Mesendoderm (in vitro differentiated cells): ENCODE measurements at regions not wholly inside any gene's neighbourhood (a gene's known extent, or its start where the extent isn't known, plus 50 kb on each side); places are given as distances from the start of the nearest gene placed in this dataset.

ENCODE experiments used
- DNase-seq: peaks from one replicate; pipeline ENCODE4 v3.0.0; 2013
- H2AK5ac ChIP-seq: 2 replicates; pipeline ENCODE4 v1.6.1; 2013; ENCODE audit warnings: low read length, inconsistent platforms
- H2BK120ac ChIP-seq: 2 replicates; pipeline ENCODE4 v1.6.1; 2013; ENCODE audit warnings: low read depth, mild to moderate bottlenecking, low read length, moderate library complexity, mixed read lengths
- H2BK15ac ChIP-seq: replicated peaks from 2 replicates; pipeline ENCODE4 v1.6.1; 2013; ENCODE audit warnings: low read depth, mild to moderate bottlenecking, moderate library complexity
- H2BK5ac ChIP-seq: 2 replicates; pipeline ENCODE4 v1.6.1; 2013; ENCODE audit warnings: low read length, inconsistent platforms
- H3K18ac ChIP-seq: 2 replicates; pipeline ENCODE4 v1.6.1; 2013; ENCODE audit warnings: mild to moderate bottlenecking, low read length, mixed read lengths
- H3K23ac ChIP-seq: one replicate; pipeline ENCODE4 v1.6.1; 2013; ENCODE audit warnings: low read length
- H3K27ac ChIP-seq: 2 replicates; pipeline ENCODE4 v1.5.1; 2013; ENCODE audit warnings: low read depth, mild to moderate bottlenecking, inconsistent platforms, low read length, moderate library complexity
- H3K27me3 ChIP-seq: 2 replicates; pipeline ENCODE4 v1.6.1; 2013; ENCODE audit warnings: low read length, control low read depth, mild to moderate bottlenecking, inconsistent platforms; ENCODE audit not compliant: insufficient read depth, poor library complexity
- H3K36me3 ChIP-seq: 2 replicates; pipeline ENCODE4 v1.6.1; 2013; ENCODE audit warnings: low read length, inconsistent platforms; ENCODE audit not compliant: control insufficient read depth, insufficient read depth
- H3K4ac ChIP-seq: one replicate; pipeline ENCODE4 v1.6.1; 2013; ENCODE audit warnings: low read depth, mild to moderate bottlenecking, low read length, moderate library complexity
- H3K4me1 ChIP-seq: 2 replicates; pipeline ENCODE4 v1.6.1; 2013; ENCODE audit warnings: low read depth, low read length, inconsistent platforms; ENCODE audit not compliant: control insufficient read depth
- H3K4me2 ChIP-seq: 2 replicates; pipeline ENCODE4 v1.6.1; 2013; ENCODE audit warnings: low read length
- H3K4me3 ChIP-seq: 2 replicates; pipeline ENCODE4 v1.5.1; 2013; ENCODE audit warnings: mild to moderate bottlenecking, low read length
- H3K56ac ChIP-seq: one replicate; pipeline ENCODE4 v1.6.1; 2013; ENCODE audit warnings: low read length
- H3K79me1 ChIP-seq: 2 replicates; pipeline ENCODE4 v1.6.1; 2013; ENCODE audit warnings: low read length, inconsistent platforms
- H3K79me2 ChIP-seq: 2 replicates; pipeline ENCODE4 v1.6.1; 2013; ENCODE audit warnings: mild to moderate bottlenecking, low read length; ENCODE audit not compliant: control insufficient read depth, insufficient read depth
- H3K9ac ChIP-seq: 2 replicates; pipeline ENCODE4 v1.6.1; 2013; ENCODE audit warnings: low read length, inconsistent platforms
- H4K5ac ChIP-seq: one replicate; pipeline ENCODE4 v1.6.1; 2013; ENCODE audit warnings: low read length
- H4K8ac ChIP-seq: one replicate; pipeline ENCODE4 v1.6.1; 2013; ENCODE audit warnings: low read depth, mild to moderate bottlenecking, control low read depth, low read length, moderate library complexity
- WGBS: extraction: QIAGEN DNeasy Blood & Tissue Kit; methylation state at CpG from one replicate; pipeline ENCODE4 v1.1.7; 2013; ENCODE audit warnings: low lambda C conversion rate, missing lambda C conversion rate; ENCODE audit not compliant: insufficient coverage; ENCODE audit errors: extremely low coverage; 5-methylcytosine and 5-hydroxymethylcytosine counted together

DNA sequence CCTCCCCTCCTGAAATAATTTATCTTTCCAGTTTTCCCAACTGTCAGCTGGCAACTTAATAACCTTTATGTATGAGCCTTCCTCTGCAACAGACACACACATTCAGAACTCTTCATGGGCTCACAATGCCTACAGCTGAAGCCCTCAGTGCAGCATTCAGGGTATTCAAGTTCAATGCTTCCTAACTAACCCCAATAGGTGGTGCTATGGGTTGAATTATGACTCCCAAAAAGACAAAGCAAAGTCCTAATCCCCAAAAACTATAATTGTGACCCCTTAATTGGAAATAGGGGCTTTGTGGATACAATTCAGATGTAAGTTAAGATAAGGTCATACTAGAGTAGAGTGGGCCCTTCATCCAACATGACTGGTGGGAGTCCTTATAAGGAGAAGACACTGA is 202.2 kb downstream of the SUCLA2 start:
- Histone ChIP-seq H4K5ac (no peak overlapping the region), H3K4me1 (no peaks in the 10 kb centered on the region), H3K9ac (no peak overlapping the region), H3K23ac (no peak overlapping the region), H2BK15ac (no peak overlapping the region), H3K4ac (no peak overlapping the region), H2AK5ac (no peak overlapping the region), H4K8ac (no peak overlapping the region), H2BK5ac (no peak overlapping the region), H3K4me3 (no peak overlapping the region), H3K79me2 (no peaks in the 10 kb centered on the region), H3K56ac (no peak overlapping the region), H3K36me3 (no peaks in the 10 kb centered on the region), H3K4me2 (no peak overlapping the region), H3K27me3 (no peaks in the 10 kb centered on the region), H2BK120ac (no peak overlapping the region), H3K27ac (no peak overlapping the region), H3K18ac (no peak overlapping the region), H3K79me1 (no peaks in the 10 kb centered on the region)
- DNase-seq, result peak; percentile 46

- no peak overlapping the region for H2AK5ac ChIP-seq
- no peak overlapping the region for H3K4ac ChIP-seq
- H4K8ac ChIP-seq, result no peak overlapping the region
- H3K4me2 ChIP-seq, result no peak overlapping the region
- H3K79me2 ChIP-seq, result no peaks in the 10 kb centered on the region
- no peak overlapping the region for H4K5ac ChIP-seq
- no peak overlapping the region for H3K9ac ChIP-seq
- no peaks in the 10 kb centered on the region for H3K27me3 ChIP-seq
- no peak overlapping the region for H2BK5ac ChIP-seq
- no peaks in the 10 kb centered on the region for H3K36me3 ChIP-seq
- H3K4me3 ChIP-seq, result no peak overlapping the region
- H3K56ac ChIP-seq, result no peak overlapping the region
- no peaks in the 10 kb centered on the region for H3K79me1 ChIP-seq
- no peak overlapping the region for H2BK15ac ChIP-seq
- H2BK120ac ChIP-seq, result no peak overlapping the region
- H3K23ac ChIP-seq, result no peak overlapping the region
- no peaks in the 10 kb centered on the region for H3K4me1 ChIP-seq
- H3K27ac ChIP-seq, result no peak overlapping the region
- DNase-seq, result no peak
- no peak overlapping the region for H3K18ac ChIP-seq
- WGBS, result no CpG with 5 or more reads among the region's 6 CpGs
Observed at GRCh38 chr13:47798194-47798593, 202.9 kb downstream of the SUCLA2 start.

GRCh38 chr13:47796816-47797215 is 204.3 kb downstream of the SUCLA2 start:
- Histone ChIP-seq H3K36me3 (no peaks in the 10 kb centered on the region), H4K5ac (no peak overlapping the region), H3K18ac (no peak overlapping the region), H3K23ac (no peak overlapping the region), H3K27ac (no peak overlapping the region), H3K79me1 (no peaks in the 10 kb centered on the region), H3K56ac (no peak overlapping the region), H3K79me2 (no peaks in the 10 kb centered on the region), H3K4me3 (no peak overlapping the region), H2AK5ac (no peak overlapping the region), H3K4ac (no peak overlapping the region), H4K8ac (no peak overlapping the region), H3K27me3 (no peaks in the 10 kb centered on the region), H3K4me2 (no peak overlapping the region), H2BK5ac (no peak overlapping the region), H2BK15ac (no peak overlapping the region), H3K4me1 (no peaks in the 10 kb centered on the region), H3K9ac (no peak overlapping the region), H2BK120ac (no peak overlapping the region)
- no peak for DNase-seq
- no CpG with 5 or more reads among the region's 10 CpGs for WGBS

DNA sequence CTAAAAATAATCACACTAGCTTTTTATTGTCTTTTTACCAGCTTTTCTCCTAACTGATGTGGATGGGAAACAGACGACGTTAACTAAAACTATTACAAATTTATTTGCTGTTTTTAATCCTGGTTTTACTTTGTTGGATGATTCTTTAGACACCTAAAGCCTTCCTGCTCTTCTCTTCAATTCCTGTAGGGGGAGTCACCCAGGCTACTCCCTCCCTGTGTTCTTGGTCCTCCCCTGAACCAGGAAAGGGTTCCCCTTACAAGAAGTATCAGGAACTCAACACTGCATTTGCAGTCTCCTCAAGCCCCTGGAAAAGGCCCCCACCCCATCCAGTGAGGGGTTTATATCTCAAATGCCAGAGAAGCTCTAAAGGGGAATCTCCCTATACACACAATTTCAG is 206.1 kb downstream of the SUCLA2 start:
- Histone ChIP-seq H3K36me3 (no peaks in the 10 kb centered on the region), H2AK5ac (no peak overlapping the region), H3K56ac (no peak overlapping the region), H3K4me3 (no peak overlapping the region), H3K79me1 (no peaks in the 10 kb centered on the region), H2BK120ac (no peak overlapping the region), H4K8ac (no peak overlapping the region), H3K18ac (no peak overlapping the region), H3K27ac (no peak overlapping the region), H2BK5ac (no peak overlapping the region), H4K5ac (no peak overlapping the region), H3K4me2 (no peak overlapping the region), H3K4me1 (no peaks in the 10 kb centered on the region), H3K23ac (no peak overlapping the region), H3K9ac (no peak overlapping the region), H3K27me3 (no peaks in the 10 kb centered on the region), H3K79me2 (no peaks in the 10 kb centered on the region), H2BK15ac (no peak overlapping the region), H3K4ac (no peak overlapping the region)
- DNase-seq, result peak; percentile 51
- WGBS, result no CpG with 5 or more reads among the region's 2 CpGs

- Histone ChIP-seq H4K8ac (no peak overlapping the region), H3K27ac (no peak overlapping the region), H2BK120ac (no peak overlapping the region), H3K27me3 (no peaks in the 10 kb centered on the region), H2AK5ac (no peak overlapping the region), H3K9ac (no peak overlapping the region), H3K36me3 (no peaks in the 10 kb centered on the region), H3K23ac (no peak overlapping the region), H2BK5ac (no peak overlapping the region), H2BK15ac (no peak overlapping the region), H3K4ac (no peak overlapping the region), H3K56ac (no peak overlapping the region), H3K18ac (no peak overlapping the region), H3K79me1 (no peaks in the 10 kb centered on the region), H3K4me1 (no peaks in the 10 kb centered on the region), H4K5ac (no peak overlapping the region), H3K4me3 (no peak overlapping the region), H3K79me2 (no peaks in the 10 kb centered on the region), H3K4me2 (no peak overlapping the region)
- DNase-seq, result no peak
- no CpG with 5 or more reads among the region's 2 CpGs for WGBS
Observed at GRCh38 chr13:47790755-47791154, 210.3 kb downstream of the SUCLA2 start.

DNA sequence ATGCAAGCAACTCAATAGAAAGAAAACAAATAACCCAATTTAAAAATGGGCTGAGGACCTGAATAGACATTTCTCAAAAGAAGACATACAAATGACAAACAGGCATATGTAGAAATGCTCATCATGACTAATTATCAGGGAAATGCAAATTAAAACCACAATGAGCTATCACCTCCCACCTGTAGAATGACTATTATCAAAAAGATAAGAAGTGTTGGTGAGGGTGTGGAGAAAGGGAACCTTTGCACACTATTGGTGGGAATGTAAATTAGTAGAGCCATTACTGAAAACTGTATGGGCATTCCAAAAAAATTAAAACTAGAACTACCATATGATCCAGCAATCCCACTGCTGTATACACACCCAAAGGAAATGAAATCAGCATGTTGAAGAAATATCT is 212.2 kb downstream of the SUCLA2 start:
- Histone ChIP-seq H3K23ac (no peak overlapping the region), H3K9ac (no peak overlapping the region), H4K8ac (no peak overlapping the region), H3K4me3 (no peak overlapping the region), H3K36me3 (no peaks in the 10 kb centered on the region), H3K56ac (no peak overlapping the region), H4K5ac (no peak overlapping the region), H3K27me3 (no peaks in the 10 kb centered on the region), H2BK120ac (no peak overlapping the region), H2AK5ac (no peak overlapping the region), H3K79me1 (no peaks in the 10 kb centered on the region), H2BK5ac (no peak overlapping the region), H3K4me2 (no peak overlapping the region), H3K4ac (no peak overlapping the region), H3K4me1 (no peaks in the 10 kb centered on the region), H3K79me2 (no peaks in the 10 kb centered on the region), H3K18ac (no peak overlapping the region), H3K27ac (no peak overlapping the region), H2BK15ac (no peak overlapping the region)
- no peak for DNase-seq
